ENCODE measurements at regions not wholly inside any gene's neighbourhood (a gene's known extent, or its start where the extent isn't known, plus 50 kb on each side); places are given as distances from the start of the nearest gene placed in this dataset.

GRCh38 chr1:232346844-232347243 is 283.1 kb downstream of the SIPA1L2 start (continued):
- TF ChIP-seq FOXK2 (conservative IDR thresholded peaks at IDR 0.05 in 1 of 2, IDR thresholded peaks at IDR 0.05 in 1 of 2; ENCODE audit: low read depth in 2 of 2) = no peak
- TF ChIP-seq ZNF253 (CRISPR knock-in tag; conservative IDR thresholded peaks at IDR 0.05) = no peak

GRCh38 chr1:232344791-232345399 is 285.0 kb downstream of the SIPA1L2 start:
- no peak overlapping the region for H3K4me2 ChIP-seq (ENCODE audit: insufficient read depth, low read length)
- in situ Hi-C loops (cut with MboI) = no loop called here
- CTCF ChIA-PET (ENCODE audit: low intra/inter-chr PET ratio) = no interaction called here
- POLR2A ChIA-PET = interaction anchor here (0.6 kb wide), 1 partner anchor 18 kb away, joined by 3 read pairs; no protein-coding TSS in a partner anchor
- no peak overlapping the region for H3K4me3 ChIP-seq
- ATAC-seq (no peak), FAIRE-seq (no peak), DNase-seq (ENCODE audit: extremely low read depth in 1 of 4, low spot score in 3 of 4) (no peak)
- H3K27me3 ChIP-seq (ENCODE audit: control insufficient read depth in 2 of 2, insufficient read depth in 2 of 2, low read length in 2 of 2) = no peaks in the 10 kb centered on the region
- no peaks in the 10 kb centered on the region for H3K79me2 ChIP-seq (ENCODE audit: control insufficient read depth, insufficient read depth, low read length)
- no peaks in the 10 kb centered on the region for H4K20me1 ChIP-seq (replicated peaks; ENCODE audit: control insufficient read depth, insufficient read depth, low read length)
- no peaks in the 10 kb centered on the region for H3K4me1 ChIP-seq (replicated peaks in 1 of 2; ENCODE audit: control insufficient read depth in 2 of 2, insufficient read depth in 2 of 2, low read length in 2 of 2)
- no peak overlapping the region for H3K9ac ChIP-seq (ENCODE audit: insufficient read depth in 1 of 2, low read depth in 2 of 2, low read length in 2 of 2)
- BruUV-seq (replicated peaks) = no TSS peak
- intact Hi-C loops (cut with micrococcal nuclease) = no loop called here
- 0 out of 2 replicates have a peak, but pooled peaks cover 2% of the 10 kb centered on the region for H3K9me3 ChIP-seq (replicated peaks; ENCODE audit: control insufficient read depth, insufficient read depth, low read depth, low read length)
- H3K27ac ChIP-seq (ENCODE audit: extremely low read depth, low read depth, low read length) = no peak overlapping the region
- no peak overlapping the region for H2AFZ ChIP-seq (ENCODE audit: low read depth, low read length)
- H3K36me3 ChIP-seq (ENCODE audit: control insufficient read depth, insufficient read depth, low read length) = no peaks in the 10 kb centered on the region
- no peaks in the 10 kb centered on the region for H3K9me1 ChIP-seq (ENCODE audit: control insufficient read depth, insufficient read depth, low read length)
- 1% methylated on average over 4 of the region's 4 CpGs for WGBS (ENCODE audit: insufficient coverage, low coverage, missing lambda C conversion rate)
- TF ChIP-seq LARP7 (IDR thresholded peaks at IDR 0.05) (no peak), CHD7 (IDR thresholded peaks at IDR 0.05; ENCODE audit: low read depth, low read length) (no peak), HSF4 (CRISPR knock-in tag; IDR thresholded peaks at IDR 0.05; ENCODE audit: borderline replicate concordance) (no peak), STAT5B (CRISPR knock-in tag; IDR thresholded peaks at IDR 0.05) (no peak), ZBTB43 (CRISPR knock-in tag; IDR thresholded peaks at IDR 0.05) (no peak), ZKSCAN8 (CRISPR knock-in tag; IDR thresholded peaks at IDR 0.05) (no peak), NCOA6 (IDR thresholded peaks at IDR 0.05) (no peak)

Data from K562 (cell line).